NCI-H748 (cell line): ENCODE measurements at regions not wholly inside any gene's neighbourhood (a gene's known extent, or its start where the extent isn't known, plus 50 kb on each side); places are given as distances from the start of the nearest gene placed in this dataset.

Experiments
- DNase-seq: peaks from one replicate; lab custom pipeline; 2025; ENCODE audit not compliant: unreplicated experiment; lab: John Stamatoyannopoulos, UW

- no peak for DNase-seq
Measured at GRCh38 chr5:167792514-167792913, 498.9 kb upstream of the WWC1 start.

- DNase-seq, result no peak
Measured at GRCh38 chr5:167793700-167794099, 497.7 kb upstream of the WWC1 start.

- DNase-seq, result no peak
Measured at GRCh38 chr5:167794121-167794520, 497.3 kb upstream of the WWC1 start.

GRCh38 chr5:167796672-167797071 is 494.8 kb upstream of the WWC1 start:
- DNase-seq, result no peak

- DNase-seq, result no peak
Measured at GRCh38 chr5:167797933-167798332, 493.5 kb upstream of the WWC1 start.

GRCh38 chr5:167798448-167798847 is 493.0 kb upstream of the WWC1 start:
- no peak for DNase-seq

- DNase-seq, result no peak
Measured at GRCh38 chr5:167800427-167800826, 491.0 kb upstream of the WWC1 start.

- DNase-seq, result no peak
Measured at GRCh38 chr5:167801999-167802398, 489.4 kb upstream of the WWC1 start.

- DNase-seq, result no peak
Measured at GRCh38 chr5:167802755-167803431, 488.6 kb upstream of the WWC1 start.

- no peak for DNase-seq
Measured at GRCh38 chr5:167804512-167805220, 486.8 kb upstream of the WWC1 start.

GRCh38 chr5:167810573-167810972 is 480.9 kb upstream of the WWC1 start:
- DNase-seq, result no peak

GRCh38 chr5:167812871-167813270 is 478.6 kb upstream of the WWC1 start:
- DNase-seq, result no peak

- DNase-seq, result no peak
Measured at GRCh38 chr5:167813389-167813788, 478.1 kb upstream of the WWC1 start.

- DNase-seq, result no peak
Measured at GRCh38 chr5:167814040-167814439, 477.4 kb upstream of the WWC1 start.

GRCh38 chr5:167814828-167815227 is 476.6 kb upstream of the WWC1 start:
- DNase-seq, result no peak

- DNase-seq, result no peak
Measured at GRCh38 chr5:167816354-167816753, 475.1 kb upstream of the WWC1 start.

GRCh38 chr5:167816864-167817263 is 474.6 kb upstream of the WWC1 start:
- DNase-seq, result no peak

- no peak for DNase-seq
Measured at GRCh38 chr5:167819406-167819805, 472.0 kb upstream of the WWC1 start.

- DNase-seq, result no peak
Measured at GRCh38 chr5:167820101-167820990, 471.1 kb upstream of the WWC1 start.

- DNase-seq, result no peak
Measured at GRCh38 chr5:167821151-167821550, 470.3 kb upstream of the WWC1 start.

GRCh38 chr5:167821669-167822068 is 469.8 kb upstream of the WWC1 start:
- no peak for DNase-seq

GRCh38 chr5:167822241-167822640 is 469.2 kb upstream of the WWC1 start:
- DNase-seq, result no peak
